ENCODE measurements at regions not wholly inside any gene's neighbourhood (a gene's known extent, or its start where the extent isn't known, plus 50 kb on each side); places are given as distances from the start of the nearest gene placed in this dataset.

DNA sequence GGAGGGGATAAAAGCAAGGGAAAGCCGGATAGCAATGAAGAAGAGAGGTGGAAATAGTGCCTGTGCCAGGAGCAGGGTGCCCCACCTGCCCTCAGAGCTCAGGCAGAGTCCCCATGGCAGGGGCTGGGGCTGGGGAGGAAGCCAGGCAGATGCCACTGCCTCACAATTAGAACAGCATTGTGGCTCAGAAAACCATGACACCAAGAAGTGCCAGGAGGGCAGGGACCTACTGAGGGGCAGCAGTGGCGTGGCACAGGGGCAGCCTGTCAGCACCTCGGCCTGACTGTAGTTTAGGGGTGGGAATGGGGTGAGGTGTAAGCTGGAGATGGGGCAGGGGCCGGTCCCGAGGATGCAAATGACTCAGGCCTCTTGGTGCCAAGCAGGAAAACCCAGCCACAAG, 532.1 kb upstream of the B3GAT1 start:
- TF ChIP-seq POLR2A (IDR thresholded peaks at IDR 0.05) (no peak), POLR2AphosphoS5 (IDR thresholded peaks at IDR 0.05) (no peak), CTCF (IDR thresholded peaks at IDR 0.05) (no peak), EP300 (IDR thresholded peaks at IDR 0.05) (no peak)
